GM19452 (cell line): ENCODE measurements at regions not wholly inside any gene's neighbourhood (a gene's known extent, or its start where the extent isn't known, plus 50 kb on each side); places are given as distances from the start of the nearest gene placed in this dataset.
"Not testable (repeated sequence)": the region's sequence is repeated elsewhere in the genome, so short reads cannot be mapped to it uniquely, and the experiment has no call there.

Experiments
- ATAC-seq: cut with Tn5 transposase; IDR thresholded peaks from one replicate; pipeline ENCODE4 v1.9.1; 2021; ENCODE audit not compliant: unreplicated experiment

- not testable (repeated sequence) for ATAC-seq
These were observed 1441.2 kb upstream of the ACVR2A start for GRCh38 chr2:146403546-146404160.

GRCh38 chr2:146392631-146393030 is 1452.2 kb upstream of the ACVR2A start:
- ATAC-seq: no peak

GRCh38 chr2:146392186-146392585 is 1452.6 kb upstream of the ACVR2A start:
- no peak for ATAC-seq

- no peak for ATAC-seq
These were observed 1456.1 kb upstream of the ACVR2A start for GRCh38 chr2:146388757-146389156.

GRCh38 chr2:146386096-146386495 is 1458.7 kb upstream of the ACVR2A start:
- ATAC-seq: no peak

GRCh38 chr2:146385031-146385430 is 1459.8 kb upstream of the ACVR2A start:
- no peak for ATAC-seq

GRCh38 chr2:146376511-146377064 is 1468.2 kb upstream of the ACVR2A start:
- ATAC-seq: no peak

GRCh38 chr2:146374505-146374904 is 1470.3 kb upstream of the ACVR2A start:
- ATAC-seq: no peak

- ATAC-seq: not testable (repeated sequence)
These were observed 1473.5 kb upstream of the ACVR2A start for GRCh38 chr2:146371364-146371763.

GRCh38 chr2:146370826-146371225 is 1474.0 kb upstream of the ACVR2A start:
- no peak for ATAC-seq

GRCh38 chr2:146366276-146366675 is 1478.6 kb upstream of the ACVR2A start:
- ATAC-seq: no peak

- no peak for ATAC-seq
These were observed 1479.8 kb upstream of the ACVR2A start for GRCh38 chr2:146365041-146365440.

- no peak for ATAC-seq
These were observed 1481.1 kb upstream of the ACVR2A start for GRCh38 chr2:146363731-146364130.

- no peak for ATAC-seq
These were observed 1493.1 kb upstream of the ACVR2A start for GRCh38 chr2:146351689-146352088.

GRCh38 chr2:146349334-146349733 is 1495.5 kb upstream of the ACVR2A start:
- no peak for ATAC-seq

- no peak for ATAC-seq
These were observed 1519.9 kb upstream of the ACVR2A start for GRCh38 chr2:146324951-146325350.

GRCh38 chr2:146323564-146323963 is 1521.3 kb upstream of the ACVR2A start:
- no peak for ATAC-seq

- ATAC-seq: no peak
These were observed 1523.7 kb upstream of the ACVR2A start for GRCh38 chr2:146321175-146321574.

- ATAC-seq: no peak
These were observed 1526.9 kb upstream of the ACVR2A start for GRCh38 chr2:146317959-146318358.

GRCh38 chr2:146312899-146313298 is 1531.9 kb upstream of the ACVR2A start:
- ATAC-seq: no peak

GRCh38 chr2:146305164-146305563 is 1539.7 kb upstream of the ACVR2A start:
- ATAC-seq: no peak

GRCh38 chr2:146301287-146301686 is 1543.5 kb upstream of the ACVR2A start:
- no peak for ATAC-seq

- no peak for ATAC-seq
These were observed 1549.7 kb upstream of the ACVR2A start for GRCh38 chr2:146295080-146295670.
